Left ventricle myocardium inferior (tissue), 1 donor: ENCODE measurements at regions not wholly inside any gene's neighbourhood (a gene's known extent, or its start where the extent isn't known, plus 50 kb on each side); places are given as distances from the start of the nearest gene placed in this dataset.

Experiments used
- DNase-seq: peaks from one replicate; pipeline ENCODE4 v3.0.0-alpha.2; 2020
- H3K27ac ChIP-seq: fragments of 200-600 bp; replicated peaks from 2 replicates; pipeline ENCODE4 v1.8.0; 2021
- H3K27me3 ChIP-seq: fragments of 200-600 bp; 2 replicates; pipeline ENCODE4 v1.8.0; 2021; ENCODE audit warnings: low read depth
- H3K36me3 ChIP-seq: fragments of 200-600 bp; 2 replicates; pipeline ENCODE4 v1.8.0; 2021
- H3K4me1 ChIP-seq: fragments of 200-600 bp; 2 replicates; pipeline ENCODE4 v1.8.0; 2021
- H3K4me3 ChIP-seq: fragments of 200-600 bp; 2 replicates; pipeline ENCODE4 v1.8.0; 2021; ENCODE audit warnings: mild to moderate bottlenecking, moderate library complexity
- H3K9me3 ChIP-seq: fragments of 200-600 bp; replicated peaks from 2 replicates; pipeline ENCODE4 v1.8.0; 2021
- CTCF ChIP-seq: fragments of 200-600 bp; IDR thresholded peaks from 2 replicates; pipeline ENCODE4 v1.8.0; 2021; ENCODE audit warnings: antibody characterized with exemption, mild to moderate bottlenecking, borderline replicate concordance
- intact Hi-C: fragments of 100-400 bp; cut with micrococcal nuclease; formaldehyde crosslinking; loops from one replicate; pipeline ENCODE4 v1.11.0; 2022
- donor health status: DM: no; HTN: yes; CAD: no; lungs with severe emphysema.

- no peak for TF ChIP-seq CTCF
- no peak overlapping the region for H3K4me3 ChIP-seq
- no peak overlapping the region for H3K27ac ChIP-seq
- H3K27me3 ChIP-seq, result no peaks in the 10 kb centered on the region
- no peak for DNase-seq
- no peaks in the 10 kb centered on the region for H3K4me1 ChIP-seq
- no peaks in the 10 kb centered on the region for H3K36me3 ChIP-seq
- H3K9me3 ChIP-seq, result no peaks in the 10 kb centered on the region
- intact Hi-C loops, result no loop called here
Measured at GRCh38 chr2:15722980-15723379, 131.3 kb downstream of the DDX1 start.

- no peaks in the 10 kb centered on the region for H3K27me3 ChIP-seq
- TF ChIP-seq CTCF, result no peak
- H3K27ac ChIP-seq, result no peak overlapping the region
- no peak overlapping the region for H3K4me3 ChIP-seq
- intact Hi-C loops, result no loop called here
- no peaks in the 10 kb centered on the region for H3K4me1 ChIP-seq
- H3K36me3 ChIP-seq, result no peaks in the 10 kb centered on the region
- no peak for DNase-seq
- no peaks in the 10 kb centered on the region for H3K9me3 ChIP-seq
Measured at GRCh38 chr2:15724235-15724634, 132.6 kb downstream of the DDX1 start.

GRCh38 chr2:15725101-15725781, 133.6 kb downstream of the DDX1 start:
- Histone ChIP-seq H3K27me3 (no peaks in the 10 kb centered on the region), H3K36me3 (no peaks in the 10 kb centered on the region), H3K4me3 (no peak overlapping the region), H3K9me3 (no peaks in the 10 kb centered on the region), H3K4me1 (peaks cover 6% of the 10 kb centered on the region), H3K27ac (no peak overlapping the region)
- no peak for TF ChIP-seq CTCF
- DNase-seq, result no peak
- intact Hi-C loops, result no loop called here

GRCh38 chr2:15725782-15726112, 134.1 kb downstream of the DDX1 start:
- no peak overlapping the region for H3K4me3 ChIP-seq

GRCh38 chr2:15726321-15727057, 134.8 kb downstream of the DDX1 start:
- Histone ChIP-seq H3K4me1 (peaks cover 18% of the 10 kb centered on the region), H3K36me3 (no peaks in the 10 kb centered on the region), H3K27ac (no peak overlapping the region), H3K9me3 (no peaks in the 10 kb centered on the region), H3K27me3 (no peaks in the 10 kb centered on the region), H3K4me3 (no peak overlapping the region)
- DNase-seq, result no peak
- TF ChIP-seq CTCF, result no peak
- intact Hi-C loops, result no loop called here

More at GRCh38 chr2:15725782-15726112, 134.1 kb downstream of the DDX1 start:
- Histone ChIP-seq H3K36me3 (no peaks in the 10 kb centered on the region), H3K27me3 (no peaks in the 10 kb centered on the region), H3K9me3 (no peaks in the 10 kb centered on the region), H3K4me1 (peaks cover 11% of the 10 kb centered on the region), H3K27ac (no peak overlapping the region)
- intact Hi-C loops, result no loop called here
- no peak for TF ChIP-seq CTCF
- DNase-seq, result no peak
